Trophoblast cell (in vitro differentiated cells and primary cell): ENCODE measurements at regions not wholly inside any gene's neighbourhood (a gene's known extent, or its start where the extent isn't known, plus 50 kb on each side); places are given as distances from the start of the nearest gene placed in this dataset.

Source experiments
- DNase-seq, 2 donors: peaks; one replicate each; pipeline ENCODE4 v3.0.0-alpha.2; 2016
- H2AFZ ChIP-seq: 2 replicates; pipeline ENCODE4 v1.6.1; 2013; ENCODE audit warnings: low read length, moderate library complexity, mild to moderate bottlenecking; ENCODE audit not compliant: insufficient read depth, poor library complexity
- H2AK5ac ChIP-seq: 2 replicates; pipeline ENCODE4 v1.6.1; 2013; ENCODE audit warnings: mild to moderate bottlenecking, low read length
- H2BK120ac ChIP-seq: 2 replicates; pipeline ENCODE4 v1.6.1; 2013; ENCODE audit warnings: low read length, mild to moderate bottlenecking, moderate library complexity; ENCODE audit not compliant: insufficient read depth, poor library complexity
- H2BK12ac ChIP-seq: 2 replicates; pipeline ENCODE4 v1.6.1; 2013; ENCODE audit warnings: mild to moderate bottlenecking, low read length, moderate library complexity
- H2BK5ac ChIP-seq: 2 replicates; pipeline ENCODE4 v1.6.1; 2013; ENCODE audit warnings: low read length, low read depth, moderate library complexity, mild to moderate bottlenecking; ENCODE audit not compliant: poor library complexity
- H3K14ac ChIP-seq: 2 replicates; pipeline ENCODE4 v1.6.1; 2013; ENCODE audit warnings: mild to moderate bottlenecking, low read length
- H3K18ac ChIP-seq: 2 replicates; pipeline ENCODE4 v1.6.1; 2013; ENCODE audit warnings: mild to moderate bottlenecking, low read length
- H3K23ac ChIP-seq: 2 replicates; pipeline ENCODE4 v1.6.1; 2013; ENCODE audit warnings: low read length
- H3K27ac ChIP-seq: 2 replicates; pipeline ENCODE4 v1.5.1; 2013; ENCODE audit warnings: low read depth, mild to moderate bottlenecking, inconsistent platforms, low read length, moderate library complexity
- H3K27me3 ChIP-seq: 2 replicates; pipeline ENCODE4 v1.6.1; 2013; ENCODE audit warnings: inconsistent platforms, mild to moderate bottlenecking, low read length, moderate library complexity; ENCODE audit not compliant: insufficient read depth
- H3K36me3 ChIP-seq, 2 experiments: 1 replicate in 1 of 2; 2 replicates in 1 of 2; pipeline ENCODE4 v1.6.1; 2013; ENCODE audit warnings: low read length in 2 of 2, mild to moderate bottlenecking in 2 of 2, moderate library complexity in 1 of 2; ENCODE audit not compliant: insufficient read depth in 2 of 2, control insufficient read depth in 1 of 2
- H3K4ac ChIP-seq: 2 replicates; pipeline ENCODE4 v1.6.1; 2013; ENCODE audit warnings: low read depth, mild to moderate bottlenecking, low read length, moderate library complexity
- H3K4me1 ChIP-seq, 2 experiments: 1 replicate in 1 of 2; 2 replicates in 1 of 2; pipeline ENCODE4 v1.6.1; 2013; ENCODE audit warnings: low read length in 2 of 2, mild to moderate bottlenecking in 2 of 2, moderate library complexity in 1 of 2; ENCODE audit not compliant: insufficient read depth in 2 of 2, control insufficient read depth in 1 of 2
- H3K4me2 ChIP-seq: 2 replicates; pipeline ENCODE4 v1.6.1; 2013; ENCODE audit warnings: inconsistent platforms, mild to moderate bottlenecking, low read length, moderate library complexity
- H3K4me3 ChIP-seq: 2 replicates; pipeline ENCODE4 v1.5.1; 2013; ENCODE audit warnings: mild to moderate bottlenecking, low read depth, low read length, inconsistent platforms
- H3K79me1 ChIP-seq: one replicate; pipeline ENCODE4 v1.6.1; 2013; ENCODE audit warnings: low read length
- H3K79me2 ChIP-seq: 2 replicates; pipeline ENCODE4 v1.6.1; 2013; ENCODE audit warnings: low read length, mild to moderate bottlenecking; ENCODE audit not compliant: control insufficient read depth, insufficient read depth, poor library complexity
- H3K9ac ChIP-seq: 2 replicates; pipeline ENCODE4 v1.6.1; 2013; ENCODE audit warnings: mild to moderate bottlenecking, low read length
- H3K9me3 ChIP-seq: 2 replicates; pipeline ENCODE4 v1.6.1; 2013; ENCODE audit warnings: low read depth, mild to moderate bottlenecking, control low read depth, inconsistent platforms, low read length; ENCODE audit not compliant: insufficient read depth
- H4K12ac ChIP-seq: 2 replicates; pipeline ENCODE4 v1.6.1; 2013; ENCODE audit warnings: low read depth, mild to moderate bottlenecking, low read length, moderate library complexity
- H4K8ac ChIP-seq: 2 replicates; pipeline ENCODE4 v1.6.1; 2013; ENCODE audit warnings: low read depth, mild to moderate bottlenecking, low read length, moderate library complexity
- H4K91ac ChIP-seq: one replicate; pipeline ENCODE4 v1.6.1; 2013; ENCODE audit warnings: low read depth, mild to moderate bottlenecking, low read length, moderate library complexity
- WGBS: extraction: QIAGEN DNeasy Blood & Tissue Kit; methylation state at CpG from one replicate; pipeline ENCODE4 v1.1.7; 2013; ENCODE audit warnings: missing lambda C conversion rate; ENCODE audit not compliant: insufficient read length, insufficient coverage; ENCODE audit errors: extremely low coverage; 5-methylcytosine and 5-hydroxymethylcytosine counted together

DNA sequence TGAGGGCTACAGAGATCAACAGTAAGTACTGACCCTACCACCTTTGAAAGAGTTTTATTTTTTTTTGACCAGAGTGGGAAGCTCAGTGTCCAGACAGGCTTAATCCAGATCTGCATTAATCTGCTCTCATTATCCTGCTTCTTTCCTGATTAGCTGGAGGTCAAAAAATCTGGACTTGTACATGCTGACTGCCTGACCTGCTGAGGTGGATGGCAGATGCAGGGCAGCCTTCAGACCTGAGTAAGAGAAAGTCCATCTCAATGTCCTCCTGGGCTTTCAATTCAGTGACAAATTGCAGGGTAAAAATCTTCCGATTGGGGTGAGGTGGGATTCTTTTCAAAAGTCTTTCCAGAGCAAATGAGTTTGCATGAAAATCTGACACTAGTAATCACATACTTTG, 998.8 kb upstream of the PIK3C3 start:
- H2BK120ac ChIP-seq, result no peak overlapping the region

DNA sequence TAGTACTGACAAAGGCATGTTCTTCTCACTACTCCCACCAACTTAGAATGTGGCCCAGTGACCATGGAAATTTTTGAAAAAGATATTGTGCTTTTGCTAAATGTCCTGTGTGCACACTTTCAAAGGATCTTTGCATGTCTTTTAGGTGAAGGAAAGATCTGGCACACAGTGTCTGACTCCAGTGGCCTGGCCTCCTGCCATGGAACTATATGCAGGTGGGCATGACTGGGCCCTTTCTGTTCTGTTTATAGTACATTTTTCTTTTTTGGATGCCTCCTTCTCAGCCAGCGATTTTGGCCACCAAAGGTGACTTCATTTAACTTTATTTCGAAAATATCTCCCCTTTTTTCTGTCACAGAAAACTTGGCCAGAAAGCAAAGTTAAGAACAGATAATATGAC, 999.7 kb upstream of the PIK3C3 start:
- Histone ChIP-seq H3K18ac (no peak overlapping the region), H2BK12ac (no peak overlapping the region), H3K9me3 (peaks cover 2% of the 10 kb centered on the region), H3K79me2 (no peaks in the 10 kb centered on the region), H2BK120ac (no peak overlapping the region), H3K4me3 (no peak overlapping the region), H3K4me2 (no peak overlapping the region), H3K9ac (no peak overlapping the region), H3K4ac (no peak overlapping the region), H4K12ac (no peak overlapping the region), H4K8ac (no peak overlapping the region), H4K91ac (no peak overlapping the region), H2AFZ (no peak overlapping the region), H3K27ac (no peak overlapping the region), H3K79me1 (no peaks in the 10 kb centered on the region), H3K23ac (no peak overlapping the region), H3K36me3 (no peaks in the 10 kb centered on the region), H3K4me1 (no peaks in the 10 kb centered on the region), H2BK5ac (no peak overlapping the region), H3K14ac (no peak overlapping the region), H2AK5ac (no peak overlapping the region), H3K27me3 (no peaks in the 10 kb centered on the region)
- no peak for DNase-seq
- WGBS, result no CpG with 5 or more reads among the region's 2 CpGs

More for the DNA sequence above, 998.8 kb upstream of the PIK3C3 start:
- H3K79me1 ChIP-seq, result no peaks in the 10 kb centered on the region
- no peak overlapping the region for H2AK5ac ChIP-seq
- no peak for DNase-seq
- H3K23ac ChIP-seq, result no peak overlapping the region
- H3K4ac ChIP-seq, result no peak overlapping the region
- H3K36me3 ChIP-seq, result no peaks in the 10 kb centered on the region
- H2BK5ac ChIP-seq, result no peak overlapping the region
- H2AFZ ChIP-seq, result no peak overlapping the region
- H4K8ac ChIP-seq, result no peak overlapping the region
- no peak overlapping the region for H3K4me2 ChIP-seq
- no peak overlapping the region for H3K27ac ChIP-seq
- no peak overlapping the region for H4K91ac ChIP-seq
- no peak overlapping the region for H3K9ac ChIP-seq
- peaks cover 2% of the 10 kb centered on the region for H3K9me3 ChIP-seq
- WGBS, result no CpG with 5 or more reads among the region's 1 CpG
- H4K12ac ChIP-seq, result no peak overlapping the region
- no peak overlapping the region for H3K18ac ChIP-seq
- H3K14ac ChIP-seq, result no peak overlapping the region
- H3K4me3 ChIP-seq, result no peak overlapping the region
- no peaks in the 10 kb centered on the region for H3K79me2 ChIP-seq
- no peaks in the 10 kb centered on the region for H3K27me3 ChIP-seq
- no peaks in the 10 kb centered on the region for H3K4me1 ChIP-seq
- H2BK12ac ChIP-seq, result no peak overlapping the region

DNA sequence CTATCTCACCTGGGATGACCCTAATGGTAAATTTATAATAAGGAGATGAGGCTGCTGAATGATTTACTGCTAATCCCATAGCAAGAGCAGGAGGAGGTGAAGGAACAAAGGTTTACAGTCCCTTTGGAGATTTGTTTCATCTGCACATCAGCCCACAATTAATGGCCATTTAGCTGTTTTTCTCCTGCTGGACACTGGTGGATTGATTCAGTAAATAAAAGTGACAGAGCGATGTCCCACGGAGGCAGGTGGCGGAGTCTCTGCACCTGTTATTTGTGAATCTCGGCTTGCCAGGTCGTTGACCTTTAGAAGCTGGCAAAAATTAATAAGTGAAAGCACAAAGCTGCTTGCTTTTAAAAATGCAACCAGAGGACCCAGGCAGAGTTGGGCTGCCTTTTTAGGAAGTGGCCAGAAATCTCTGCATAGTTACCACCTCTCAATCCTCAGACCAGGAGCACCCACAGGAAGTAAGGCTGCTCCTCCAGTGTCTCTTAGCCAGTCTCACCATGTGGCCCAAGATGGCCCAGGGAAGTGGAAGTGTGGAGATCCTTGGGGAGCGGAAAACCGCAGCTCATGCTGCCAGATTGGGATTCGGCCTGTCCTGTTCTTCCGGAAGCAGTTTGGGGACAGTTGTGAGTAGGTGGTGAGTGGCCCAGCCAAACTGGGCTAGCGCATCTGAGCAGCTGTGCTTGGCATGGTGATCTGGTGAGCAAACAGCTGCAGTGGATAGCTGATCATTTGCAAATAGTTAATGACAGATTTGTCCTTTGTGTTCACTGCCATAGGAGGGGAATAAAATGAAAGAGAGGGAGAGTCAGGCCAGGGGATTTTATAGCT, 1005.7 kb upstream of the PIK3C3 start:
- no peak overlapping the region for H2AK5ac ChIP-seq
- no peak overlapping the region for H2AFZ ChIP-seq
- H4K8ac ChIP-seq, result no peak overlapping the region
- H3K9ac ChIP-seq, result no peak overlapping the region
- no peaks in the 10 kb centered on the region for H3K4me1 ChIP-seq
- no peak overlapping the region for H3K18ac ChIP-seq
- peaks cover 2% of the 10 kb centered on the region for H3K9me3 ChIP-seq
- H3K4me2 ChIP-seq, result no peak overlapping the region
- H3K79me2 ChIP-seq, result no peaks in the 10 kb centered on the region
- no peak for DNase-seq
- H3K4me3 ChIP-seq, result no peak overlapping the region
- H3K79me1 ChIP-seq, result no peaks in the 10 kb centered on the region
- no peak overlapping the region for H3K14ac ChIP-seq
- H3K23ac ChIP-seq, result no peak overlapping the region
- H3K27me3 ChIP-seq, result no peaks in the 10 kb centered on the region
- H4K91ac ChIP-seq, result no peak overlapping the region
- no peaks in the 10 kb centered on the region for H3K36me3 ChIP-seq
- H2BK5ac ChIP-seq, result no peak overlapping the region
- no peak overlapping the region for H3K27ac ChIP-seq
- H4K12ac ChIP-seq, result no peak overlapping the region
- H2BK12ac ChIP-seq, result no peak overlapping the region
- no CpG with 5 or more reads among the region's 10 CpGs for WGBS
- H2BK120ac ChIP-seq, result no peak overlapping the region
- H3K4ac ChIP-seq, result no peak overlapping the region

DNA sequence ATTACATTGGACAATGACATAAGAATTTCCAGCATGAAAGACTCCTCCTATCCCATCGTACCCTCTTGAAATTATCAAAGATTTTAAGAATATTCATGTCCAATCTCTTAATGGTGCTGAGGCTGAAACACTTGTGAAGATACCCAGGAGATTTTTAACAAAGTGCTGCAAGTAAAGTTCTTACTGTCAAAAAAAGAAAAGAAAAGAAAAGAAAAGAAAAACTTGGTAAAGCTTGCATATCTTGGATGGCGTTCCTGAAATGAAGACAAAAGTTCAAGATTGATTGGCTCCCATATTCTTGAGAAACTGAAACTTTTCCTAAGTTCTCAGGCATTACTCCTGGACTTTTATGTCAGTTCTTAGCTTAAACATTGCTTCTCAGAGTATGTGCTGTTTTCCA, 1010.5 kb upstream of the PIK3C3 start:
- DNase-seq, result no peak
- Histone ChIP-seq H4K12ac (no peak overlapping the region), H2AK5ac (no peak overlapping the region), H3K79me1 (no peaks in the 10 kb centered on the region), H2BK12ac (no peak overlapping the region), H3K27ac (no peak overlapping the region), H4K91ac (no peak overlapping the region), H2AFZ (no peak overlapping the region), H3K23ac (no peak overlapping the region), H3K4me3 (no peak overlapping the region), H3K9me3 (no peaks in the 10 kb centered on the region), H3K27me3 (no peaks in the 10 kb centered on the region), H4K8ac (no peak overlapping the region), H3K18ac (no peak overlapping the region), H3K4me1 (no peaks in the 10 kb centered on the region), H2BK120ac (no peak overlapping the region), H3K14ac (no peak overlapping the region), H3K36me3 (no peaks in the 10 kb centered on the region), H3K9ac (no peak overlapping the region), H3K4me2 (no peak overlapping the region), H3K79me2 (no peaks in the 10 kb centered on the region), H3K4ac (no peak overlapping the region), H2BK5ac (no peak overlapping the region)
- no CpG with 5 or more reads among the region's 2 CpGs for WGBS
